ENCODE measurements at regions not wholly inside any gene's neighbourhood (a gene's known extent, or its start where the extent isn't known, plus 50 kb on each side); places are given as distances from the start of the nearest gene placed in this dataset.

DNA sequence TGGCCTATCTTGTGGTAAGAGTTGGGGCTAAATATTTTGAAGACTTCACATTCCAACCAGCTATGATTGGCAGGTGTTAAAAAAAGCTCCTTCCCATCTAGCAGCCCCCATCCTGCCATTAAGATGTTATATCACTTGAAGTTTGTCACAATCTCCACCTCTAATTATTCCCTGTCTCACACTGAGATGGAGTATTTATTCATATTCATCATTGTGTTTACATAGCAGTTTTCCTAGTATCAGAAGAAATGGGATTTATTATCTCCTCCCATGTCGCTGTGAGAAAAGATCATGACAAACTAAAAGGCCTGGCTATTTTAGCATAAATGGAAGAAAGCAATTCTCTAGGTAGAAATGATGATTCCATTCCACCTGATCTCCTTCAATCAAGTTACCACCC, 653.6 kb downstream of the GABRG2 start:
- no peak for TF ChIP-seq ZNF416 (CRISPR knock-in tag; IDR thresholded peaks at IDR 0.05)
- no peak for TF ChIP-seq GTF2I (CRISPR knock-in tag; conservative IDR thresholded peaks at IDR 0.05)
- TF ChIP-seq ZNF232 (CRISPR knock-in tag; IDR thresholded peaks at IDR 0.05), result no peak
- TF ChIP-seq, protein P1, sequence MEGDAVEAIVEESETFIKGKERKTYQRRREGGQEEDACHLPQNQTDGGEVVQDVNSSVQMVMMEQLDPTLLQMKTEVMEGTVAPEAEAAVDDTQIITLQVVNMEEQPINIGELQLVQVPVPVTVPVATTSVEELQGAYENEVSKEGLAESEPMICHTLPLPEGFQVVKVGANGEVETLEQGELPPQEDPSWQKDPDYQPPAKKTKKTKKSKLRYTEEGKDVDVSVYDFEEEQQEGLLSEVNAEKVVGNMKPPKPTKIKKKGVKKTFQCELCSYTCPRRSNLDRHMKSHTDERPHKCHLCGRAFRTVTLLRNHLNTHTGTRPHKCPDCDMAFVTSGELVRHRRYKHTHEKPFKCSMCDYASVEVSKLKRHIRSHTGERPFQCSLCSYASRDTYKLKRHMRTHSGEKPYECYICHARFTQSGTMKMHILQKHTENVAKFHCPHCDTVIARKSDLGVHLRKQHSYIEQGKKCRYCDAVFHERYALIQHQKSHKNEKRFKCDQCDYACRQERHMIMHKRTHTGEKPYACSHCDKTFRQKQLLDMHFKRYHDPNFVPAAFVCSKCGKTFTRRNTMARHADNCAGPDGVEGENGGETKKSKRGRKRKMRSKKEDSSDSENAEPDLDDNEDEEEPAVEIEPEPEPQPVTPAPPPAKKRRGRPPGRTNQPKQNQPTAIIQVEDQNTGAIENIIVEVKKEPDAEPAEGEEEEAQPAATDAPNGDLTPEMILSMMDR (IDR thresholded peaks at IDR 0.05), result no peak
- TF ChIP-seq ZNF671 (CRISPR knock-in tag; IDR thresholded peaks at IDR 0.05), result no peak
- TF ChIP-seq, protein P2, sequence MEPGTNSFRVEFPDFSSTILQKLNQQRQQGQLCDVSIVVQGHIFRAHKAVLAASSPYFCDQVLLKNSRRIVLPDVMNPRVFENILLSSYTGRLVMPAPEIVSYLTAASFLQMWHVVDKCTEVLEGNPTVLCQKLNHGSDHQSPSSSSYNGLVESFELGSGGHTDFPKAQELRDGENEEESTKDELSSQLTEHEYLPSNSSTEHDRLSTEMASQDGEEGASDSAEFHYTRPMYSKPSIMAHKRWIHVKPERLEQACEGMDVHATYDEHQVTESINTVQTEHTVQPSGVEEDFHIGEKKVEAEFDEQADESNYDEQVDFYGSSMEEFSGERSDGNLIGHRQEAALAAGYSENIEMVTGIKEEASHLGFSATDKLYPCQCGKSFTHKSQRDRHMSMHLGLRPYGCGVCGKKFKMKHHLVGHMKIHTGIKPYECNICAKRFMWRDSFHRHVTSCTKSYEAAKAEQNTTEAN (CRISPR knock-in tag; IDR thresholded peaks at IDR 0.05), result no peak
- TF ChIP-seq, protein P3, sequence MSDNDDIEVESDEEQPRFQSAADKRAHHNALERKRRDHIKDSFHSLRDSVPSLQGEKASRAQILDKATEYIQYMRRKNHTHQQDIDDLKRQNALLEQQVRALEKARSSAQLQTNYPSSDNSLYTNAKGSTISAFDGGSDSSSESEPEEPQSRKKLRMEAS (CRISPR knock-in tag; IDR thresholded peaks at IDR 0.05), result no peak
- TF ChIP-seq JUN (CRISPR knock-in tag; IDR thresholded peaks at IDR 0.05), result no peak
- TF ChIP-seq NFYB (CRISPR knock-in tag; conservative IDR thresholded peaks at IDR 0.05; ENCODE audit: low read depth), result no peak
- TF ChIP-seq ZNF219 (CRISPR knock-in tag; IDR thresholded peaks at IDR 0.05; ENCODE audit: borderline replicate concordance), result no peak

All from WTC11 (cell line).